Cardiac muscle cell (in vitro differentiated cells and primary cell): ENCODE measurements at regions not wholly inside any gene's neighbourhood (a gene's known extent, or its start where the extent isn't known, plus 50 kb on each side); places are given as distances from the start of the nearest gene placed in this dataset.

ENCODE experiments used
- DNase-seq, 2 donors: peaks; one replicate each; pipeline versions ENCODE4 v3.0.0 to v3.0.0-alpha.2; 2010 to 2017; ENCODE audit warnings: low read depth in 1 of 2, low spot score in 1 of 2
- H3K27ac ChIP-seq: fragments of 200-600 bp; sonication (generic); 2 replicates; pipeline ENCODE4 v1.5.1; 2016
- H3K27me3 ChIP-seq: fragments of 200-600 bp; sonication (generic); 2 replicates; pipeline ENCODE4 v1.6.0; 2016; ENCODE audit warnings: control low read depth
- H3K36me3 ChIP-seq: fragments of 200-600 bp; sonication (generic); 2 replicates; pipeline ENCODE4 v1.5.1; 2016; ENCODE audit warnings: control low read depth
- H3K4me1 ChIP-seq: fragments of 200-600 bp; sonication (generic); 2 replicates; pipeline ENCODE4 v1.8.1; 2017; ENCODE audit warnings: low read depth, mild to moderate bottlenecking, mixed run types
- H3K4me3 ChIP-seq: fragments of 200-600 bp; sonication (generic); 2 replicates; pipeline ENCODE4 v1.5.1; 2016; ENCODE audit warnings: mild to moderate bottlenecking
- H3K9me3 ChIP-seq: fragments of 200-600 bp; sonication (generic); 2 replicates; pipeline ENCODE4 v1.5.1; 2017; ENCODE audit warnings: low read depth, mild to moderate bottlenecking, control low read depth
- CTCF ChIP-seq: IDR thresholded peaks from 2 replicates; pipeline ENCODE4 v1.5.1; 2012; ENCODE audit warnings: low read depth, mild to moderate bottlenecking, low read length

GRCh38 chr6:101021504-101021903, 140.4 kb upstream of the ASCC3 start:
- H3K4me3 ChIP-seq, result no peak overlapping the region
- no peak for TF ChIP-seq CTCF
- H3K27me3 ChIP-seq, result no peaks in the 10 kb centered on the region
- no peaks in the 10 kb centered on the region for H3K36me3 ChIP-seq
- DNase-seq, result no peak
- no peaks in the 10 kb centered on the region for H3K9me3 ChIP-seq
- H3K27ac ChIP-seq, result no peak overlapping the region
- no peaks in the 10 kb centered on the region for H3K4me1 ChIP-seq

GRCh38 chr6:101042966-101043365, 161.8 kb upstream of the ASCC3 start:
- Histone ChIP-seq H3K4me1 (no peaks in the 10 kb centered on the region), H3K9me3 (no peaks in the 10 kb centered on the region), H3K27me3 (no peaks in the 10 kb centered on the region), H3K27ac (no peak overlapping the region), H3K4me3 (no peak overlapping the region), H3K36me3 (no peaks in the 10 kb centered on the region)
- no peak for DNase-seq
- no peak for TF ChIP-seq CTCF

- DNase-seq, result no peak
- no peak overlapping the region for H3K4me3 ChIP-seq
- H3K9me3 ChIP-seq, result no peaks in the 10 kb centered on the region
- H3K27ac ChIP-seq, result no peak overlapping the region
- no peaks in the 10 kb centered on the region for H3K27me3 ChIP-seq
- H3K4me1 ChIP-seq, result no peaks in the 10 kb centered on the region
- H3K36me3 ChIP-seq, result no peaks in the 10 kb centered on the region
- no peak for TF ChIP-seq CTCF
Measured at GRCh38 chr6:101058296-101058695, 177.2 kb upstream of the ASCC3 start.

- DNase-seq, result no peak
- Histone ChIP-seq H3K27ac (no peak overlapping the region), H3K4me3 (no peak overlapping the region), H3K9me3 (no peaks in the 10 kb centered on the region), H3K4me1 (no peaks in the 10 kb centered on the region), H3K27me3 (no peaks in the 10 kb centered on the region), H3K36me3 (no peaks in the 10 kb centered on the region)
- no peak for TF ChIP-seq CTCF
Measured at GRCh38 chr6:101066481-101066880, 185.4 kb upstream of the ASCC3 start.

GRCh38 chr6:101069191-101069795, 188.2 kb upstream of the ASCC3 start:
- Histone ChIP-seq H3K27ac (no peak overlapping the region), H3K4me1 (no peaks in the 10 kb centered on the region), H3K9me3 (no peaks in the 10 kb centered on the region), H3K4me3 (no peak overlapping the region), H3K27me3 (no peaks in the 10 kb centered on the region), H3K36me3 (no peaks in the 10 kb centered on the region)
- peak; percentile 19 for TF ChIP-seq CTCF
- peak in 1 of 2 donors; percentile 58 for DNase-seq

- Histone ChIP-seq H3K27me3 (no peaks in the 10 kb centered on the region), H3K4me1 (no peaks in the 10 kb centered on the region), H3K9me3 (no peaks in the 10 kb centered on the region), H3K27ac (no peak overlapping the region), H3K4me3 (no peak overlapping the region), H3K36me3 (no peaks in the 10 kb centered on the region)
- DNase-seq, result no peak
- TF ChIP-seq CTCF, result no peak
Measured at GRCh38 chr6:101070044-101070608, 189.0 kb upstream of the ASCC3 start.
